Endothelial cell of umbilical vein (primary cell): ENCODE measurements at regions not wholly inside any gene's neighbourhood (a gene's known extent, or its start where the extent isn't known, plus 50 kb on each side); places are given as distances from the start of the nearest gene placed in this dataset.

ENCODE experiments used
- BruUV-seq: library from RNA; stranded (reverse); fragments of 400-500 nt; replicated peaks from 2 replicates; lab custom pipeline; 2021; lab: Mats Ljungman, UMichigan
- CTCF ChIA-PET: fragments of 300-600, 350-600 bp; sonication (Branson Sonifier 250); formaldehyde crosslinking; loops from one replicate; lab custom pipeline; 2021; ENCODE audit warnings: antibody characterized with exemption, inconsistent platforms; lab: Charles Lee
- POLR2A ChIA-PET: fragments of 300-600, 350-600 bp; sonication (Branson Sonifier 250); formaldehyde crosslinking; loops from one replicate; lab custom pipeline; 2021; ENCODE audit warnings: antibody characterized with exemption, inconsistent platforms; lab: Charles Lee
- DNase-seq: peaks from one replicate; pipeline ENCODE4 v3.0.0-alpha.2; 2011; ENCODE audit warnings: low read depth, low spot score
- FAIRE-seq: peaks from 2 replicates; lab custom pipeline; 2011; peaks lifted over from hg19 to GRCh38; lab: Jason Lieb, UNC
- H2AFZ ChIP-seq: 2 replicates; pipeline ENCODE4 v1.6.0; 2012; ENCODE audit warnings: low read depth, low read length, control low read depth, inconsistent platforms
- H3K27ac ChIP-seq: 2 replicates; pipeline ENCODE4 v1.5.1; 2011; ENCODE audit warnings: low read depth, mild to moderate bottlenecking, control low read depth, low read length, moderate library complexity; ENCODE audit not compliant: insufficient read depth
- H3K27me3 ChIP-seq, 2 experiments: 2 replicates each; pipeline versions ENCODE4 v1.6.0 to v1.6.1; 2011; ENCODE audit warnings: low read length in 2 of 2, mixed read lengths in 1 of 2; ENCODE audit not compliant: control insufficient read depth in 2 of 2, insufficient read depth in 2 of 2
- H3K36me3 ChIP-seq, 2 experiments: 2 replicates in 1 of 2; 3 replicates in 1 of 2; pipeline ENCODE4 v1.5.1; 2011; ENCODE audit warnings: low read length in 2 of 2, mild to moderate bottlenecking in 1 of 2, moderate library complexity in 1 of 2; ENCODE audit not compliant: control insufficient read depth in 2 of 2, insufficient read depth in 2 of 2; ENCODE audit errors: extremely low read depth in 1 of 2
- H3K4me1 ChIP-seq: 3 replicates; pipeline ENCODE4 v1.5.1; 2011; ENCODE audit warnings: mild to moderate bottlenecking, low read length; ENCODE audit not compliant: control insufficient read depth, insufficient read depth; ENCODE audit errors: extremely low read depth
- H3K4me2 ChIP-seq: 2 replicates; pipeline ENCODE4 v1.6.1; 2011; ENCODE audit warnings: low read length, control low read depth, mixed read lengths; ENCODE audit not compliant: insufficient read depth
- H3K4me3 ChIP-seq, 3 experiments: fragments of 200-600 bp in 1 of 3; sonication (generic), shearing (Covaris generic) in 1 of 3; replicated peaks in 1 of 3; 2 replicates each; pipeline ENCODE4 v1.5.1; 2011 to 2016; ENCODE audit warnings: control low read depth in 3 of 3, low read length in 3 of 3, mild to moderate bottlenecking in 2 of 3, inconsistent platforms in 1 of 3, low read depth in 1 of 3, moderate library complexity in 1 of 3; ENCODE audit not compliant: insufficient read depth in 1 of 3
- H3K79me2 ChIP-seq: 2 replicates; pipeline ENCODE4 v1.6.0; 2012; ENCODE audit warnings: low read length, inconsistent platforms; ENCODE audit not compliant: control insufficient read depth, insufficient read depth
- H3K9ac ChIP-seq: replicated peaks from 2 replicates; pipeline ENCODE3; 2011; ENCODE audit warnings: low read length, control low read depth; ENCODE audit not compliant: insufficient read depth; ENCODE audit errors: extremely low read depth
- H3K9me1 ChIP-seq: replicated peaks from 3 replicates; pipeline ENCODE4 v1.6.0; 2011; ENCODE audit warnings: mild to moderate bottlenecking, low read length; ENCODE audit not compliant: control insufficient read depth, insufficient read depth; ENCODE audit errors: extremely low read depth
- H3K9me3 ChIP-seq: replicated peaks from 2 replicates; pipeline ENCODE4 v1.5.1; 2012; ENCODE audit warnings: low read length, inconsistent platforms; ENCODE audit not compliant: control insufficient read depth, insufficient read depth
- H4K20me1 ChIP-seq: replicated peaks from 2 replicates; pipeline ENCODE3; 2011; ENCODE audit warnings: mild to moderate bottlenecking, low read length; ENCODE audit not compliant: control insufficient read depth, insufficient read depth; ENCODE audit errors: extremely low read depth
- EZH2 ChIP-seq: IDR thresholded peaks from 2 replicates; pipeline ENCODE4 v1.6.1; 2012; ENCODE audit warnings: borderline replicate concordance, low read depth, mild to moderate bottlenecking, moderate library complexity, low read length, inconsistent platforms; ENCODE audit not compliant: severe bottlenecking
- FOS ChIP-seq: IDR thresholded peaks from 2 replicates; pipeline ENCODE4 v1.6.1; 2011; ENCODE audit warnings: mild to moderate bottlenecking, low read length, moderate library complexity, borderline replicate concordance; ENCODE audit not compliant: insufficient read depth
- GATA2 ChIP-seq: IDR thresholded peaks from 2 replicates; pipeline ENCODE4 v1.7.0; 2011; ENCODE audit warnings: low read depth, mild to moderate bottlenecking, moderate library complexity, mixed read lengths, low read length; ENCODE audit not compliant: insufficient read length, insufficient read depth
- JUN ChIP-seq: IDR thresholded peaks from 2 replicates; pipeline ENCODE4 v1.6.1; 2011; ENCODE audit warnings: borderline replicate concordance, low read depth; ENCODE audit not compliant: insufficient read length, insufficient read depth
- MYC ChIP-seq: IDR thresholded peaks from one replicate; pipeline ENCODE4 v1.6.1; 2011; ENCODE audit warnings: mild to moderate bottlenecking, low read depth, low read length
- POLR2A ChIP-seq: IDR thresholded peaks from 2 replicates; pipeline ENCODE4 v1.6.1; 2012; ENCODE audit warnings: low read depth, mild to moderate bottlenecking, control low read depth, low read length
- POLR2AphosphoS5 ChIP-seq: IDR thresholded peaks from 2 replicates; pipeline ENCODE4 v1.6.1; 2012; ENCODE audit warnings: low read depth, mild to moderate bottlenecking, control low read depth, low read length, moderate library complexity; ENCODE audit not compliant: insufficient read depth
- dilution Hi-C: fragments of 300-500 bp; cut with MboI; formaldehyde crosslinking; loops from one replicate; pipeline ENCODE4 v1.15.0; 2019; ENCODE audit warnings: low sequenced_read_pairs; ENCODE audit not compliant: extremely low pct_ligation_motif_present
- intact Hi-C: fragments of 100-400 bp; cut with micrococcal nuclease; formaldehyde crosslinking; loops from one replicate; pipeline ENCODE4 v1.10.0; 2022
- TF ChIP-seq, protein P1 (sequence below): IDR thresholded peaks from 2 replicates; pipeline ENCODE4 v1.6.1; 2011; ENCODE audit not compliant: insufficient read depth, insufficient read length
- TF ChIP-seq, protein P2 (sequence below), 2 donors: IDR thresholded peaks; 1 replicate in 1 of 2; 2 replicates in 1 of 2; pipeline ENCODE4 v1.5.1; 2011; ENCODE audit warnings: low read length in 2 of 2, mild to moderate bottlenecking in 2 of 2, moderate library complexity in 2 of 2, control low read depth in 1 of 2, inconsistent platforms in 1 of 2, low read depth in 1 of 2; ENCODE audit not compliant: insufficient read depth in 1 of 2; ENCODE audit errors: extremely low read depth in 1 of 2

DNA sequence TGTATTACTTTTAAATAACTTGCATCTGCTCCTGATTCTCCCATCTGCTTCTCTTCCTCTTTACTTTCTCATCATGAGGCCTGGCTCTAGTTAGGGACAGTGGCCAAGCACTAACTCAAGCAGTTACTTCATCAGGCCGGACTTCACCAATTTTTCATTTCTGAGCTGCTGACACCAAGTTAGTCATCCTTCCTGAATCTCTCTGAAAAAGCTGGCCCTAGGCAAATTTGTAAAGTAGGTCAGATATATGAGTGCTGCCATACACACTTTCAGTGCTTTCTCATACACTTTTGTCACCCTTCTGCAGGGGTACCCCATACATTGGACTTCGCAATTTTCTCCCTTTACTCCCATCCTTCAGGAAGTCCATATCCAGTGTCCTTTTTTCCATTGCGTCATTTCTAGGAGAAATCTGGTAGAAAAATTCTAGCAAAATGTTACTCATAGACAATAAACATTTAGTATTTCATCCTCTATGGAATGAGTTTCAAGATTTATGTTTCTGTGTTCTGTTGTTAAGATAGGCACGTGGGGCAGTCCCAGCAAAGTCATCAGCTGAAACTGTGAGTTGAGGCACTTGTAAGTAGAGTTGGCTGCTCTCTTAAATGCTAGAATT, 276.8 kb upstream of the TMPO start:
- ChIA-PET POLR2A (no interaction called here), CTCF (no interaction called here)
- Histone ChIP-seq H3K36me3 (no peaks in the 10 kb centered on the region), H3K9me3 (no peaks in the 10 kb centered on the region), H3K9me1 (no peaks in the 10 kb centered on the region), H2AFZ (no peak overlapping the region), H3K4me1 (no peaks in the 10 kb centered on the region), H3K27ac (no peak overlapping the region), H4K20me1 (no peaks in the 10 kb centered on the region), H3K4me2 (no peak overlapping the region), H3K4me3 (no peak overlapping the region), H3K79me2 (no peaks in the 10 kb centered on the region), H3K9ac (no peak overlapping the region), H3K27me3 (peaks cover 0 to 2% of the 10 kb centered on the region in 2 experiments)
- FAIRE-seq (no peak), DNase-seq (no peak)
- intact Hi-C loops, result no loop called here
- TF ChIP-seq MYC (no peak), GATA2 (no peak), EZH2 (no peak), JUN (no peak), POLR2A (no peak), POLR2AphosphoS5 (no peak), FOS (no peak)
- TF ChIP-seq, protein P1, sequence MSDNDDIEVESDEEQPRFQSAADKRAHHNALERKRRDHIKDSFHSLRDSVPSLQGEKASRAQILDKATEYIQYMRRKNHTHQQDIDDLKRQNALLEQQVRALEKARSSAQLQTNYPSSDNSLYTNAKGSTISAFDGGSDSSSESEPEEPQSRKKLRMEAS, result no peak
- TF ChIP-seq, protein P2, sequence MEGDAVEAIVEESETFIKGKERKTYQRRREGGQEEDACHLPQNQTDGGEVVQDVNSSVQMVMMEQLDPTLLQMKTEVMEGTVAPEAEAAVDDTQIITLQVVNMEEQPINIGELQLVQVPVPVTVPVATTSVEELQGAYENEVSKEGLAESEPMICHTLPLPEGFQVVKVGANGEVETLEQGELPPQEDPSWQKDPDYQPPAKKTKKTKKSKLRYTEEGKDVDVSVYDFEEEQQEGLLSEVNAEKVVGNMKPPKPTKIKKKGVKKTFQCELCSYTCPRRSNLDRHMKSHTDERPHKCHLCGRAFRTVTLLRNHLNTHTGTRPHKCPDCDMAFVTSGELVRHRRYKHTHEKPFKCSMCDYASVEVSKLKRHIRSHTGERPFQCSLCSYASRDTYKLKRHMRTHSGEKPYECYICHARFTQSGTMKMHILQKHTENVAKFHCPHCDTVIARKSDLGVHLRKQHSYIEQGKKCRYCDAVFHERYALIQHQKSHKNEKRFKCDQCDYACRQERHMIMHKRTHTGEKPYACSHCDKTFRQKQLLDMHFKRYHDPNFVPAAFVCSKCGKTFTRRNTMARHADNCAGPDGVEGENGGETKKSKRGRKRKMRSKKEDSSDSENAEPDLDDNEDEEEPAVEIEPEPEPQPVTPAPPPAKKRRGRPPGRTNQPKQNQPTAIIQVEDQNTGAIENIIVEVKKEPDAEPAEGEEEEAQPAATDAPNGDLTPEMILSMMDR (IDR thresholded peaks at IDR 0.05; ENCODE audit: extremely low read depth in 1 of 2, insufficient read depth in 1 of 2, low read depth in 1 of 2, low read length in 2 of 2), result no peak
- BruUV-seq, result no TSS peak
- dilution Hi-C loops, result no loop called here
